ENCODE measurements at regions not wholly inside any gene's neighbourhood (a gene's known extent, or its start where the extent isn't known, plus 50 kb on each side); places are given as distances from the start of the nearest gene placed in this dataset.

DNA sequence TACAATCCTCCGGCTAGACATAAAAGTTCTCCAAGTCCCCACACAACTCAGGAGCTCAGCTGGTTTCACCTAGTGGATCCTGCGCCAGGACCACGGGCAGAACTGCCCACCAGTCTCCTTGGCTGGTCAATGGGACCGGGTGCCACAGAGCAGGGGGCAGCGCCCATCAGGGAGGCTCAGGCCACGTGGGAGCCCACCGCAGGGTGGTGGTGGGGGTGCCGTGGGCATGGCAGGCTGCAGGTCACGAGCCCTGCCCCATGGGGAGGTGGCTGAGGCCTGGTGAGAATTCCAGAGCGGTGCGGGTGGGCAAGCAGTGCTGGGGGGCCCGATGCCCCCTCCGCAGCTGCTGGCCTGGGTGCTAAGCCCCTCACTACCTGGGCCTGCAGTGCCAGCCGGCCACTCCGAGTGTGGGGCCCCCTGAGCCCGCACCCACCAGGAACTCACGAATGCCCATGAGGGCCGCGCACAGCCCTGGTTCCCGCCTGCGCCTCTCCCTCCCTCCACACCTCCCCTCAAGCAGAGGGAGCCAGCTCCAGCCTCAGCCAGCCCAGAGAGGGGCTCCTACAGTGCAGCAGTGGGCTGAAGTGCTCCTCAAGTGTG, 1091.9 kb upstream of the TENM4 start:
- DNase-seq: no peak

DNA sequence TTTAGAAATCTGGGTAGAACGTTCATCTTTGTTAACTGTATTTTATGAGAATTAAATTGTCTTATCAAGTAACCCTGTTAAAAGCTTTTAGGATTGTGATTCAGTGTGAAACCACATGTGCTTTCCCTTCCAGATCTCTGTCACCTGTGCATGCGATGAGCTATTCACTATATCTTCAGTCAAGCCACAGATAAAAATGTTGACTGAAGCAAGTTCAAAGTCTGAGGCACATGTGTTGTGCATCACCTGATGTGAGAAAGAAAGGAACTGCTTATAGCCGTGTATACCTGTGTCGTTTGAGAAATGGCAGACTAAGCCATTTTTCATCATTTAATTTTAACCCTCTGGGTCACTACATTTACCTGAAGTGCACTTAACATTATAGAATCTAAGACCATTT, 1088.9 kb upstream of the TENM4 start:
- no peak for DNase-seq

DNA sequence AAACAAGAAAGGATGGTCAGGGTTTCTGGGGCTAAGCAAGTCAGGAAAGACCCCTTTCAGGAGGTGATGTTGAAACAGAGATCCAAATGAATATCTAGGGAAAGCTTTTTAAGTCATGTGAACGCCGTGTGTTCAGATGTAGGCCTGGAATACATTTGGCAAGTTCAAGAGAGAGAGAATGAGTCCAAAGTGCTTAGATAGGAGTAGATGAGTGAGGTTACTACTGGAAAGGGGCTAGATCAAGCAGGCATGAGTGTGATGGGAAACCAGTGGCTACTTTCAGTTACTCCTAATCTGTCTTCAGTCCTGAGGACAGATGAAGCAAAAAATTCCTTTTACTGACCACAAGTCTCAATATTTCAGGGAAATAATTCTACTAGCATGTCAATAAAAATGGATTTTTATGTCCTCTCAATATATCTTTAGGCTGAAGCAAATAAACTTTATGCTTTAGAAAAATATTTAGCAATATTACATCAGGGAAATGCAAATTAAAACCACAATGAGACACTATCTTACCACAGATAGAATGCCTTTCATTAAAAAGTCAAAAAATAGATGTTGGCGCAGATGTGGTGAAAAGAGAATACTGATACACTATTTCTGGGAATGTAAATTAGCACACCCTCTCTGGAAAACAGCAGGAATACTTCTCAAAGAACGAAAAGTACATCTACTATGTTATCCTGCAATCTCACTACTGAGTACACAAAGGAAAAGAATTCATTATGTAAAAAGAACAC, 1085.0 kb upstream of the TENM4 start:
- no peak for DNase-seq

DNA sequence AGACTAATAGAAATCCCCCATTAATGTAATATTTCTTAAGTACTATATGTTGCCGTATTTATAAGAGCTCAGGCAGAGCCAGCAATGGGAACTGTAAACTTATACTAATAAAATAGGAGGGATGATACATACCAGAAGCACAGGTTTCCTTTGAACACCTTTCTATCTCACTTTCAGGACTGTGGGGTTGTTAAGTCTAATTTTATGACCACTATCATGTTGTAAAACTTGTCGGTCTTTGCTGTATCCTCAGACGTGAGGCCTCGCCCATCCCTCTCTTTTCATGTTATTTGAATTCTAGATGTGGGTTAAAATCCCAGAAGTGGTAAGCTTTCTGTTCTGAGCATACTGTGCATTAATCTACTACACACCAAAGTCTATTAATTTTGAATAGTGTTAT, 1083.5 kb upstream of the TENM4 start:
- no peak for DNase-seq

DNA sequence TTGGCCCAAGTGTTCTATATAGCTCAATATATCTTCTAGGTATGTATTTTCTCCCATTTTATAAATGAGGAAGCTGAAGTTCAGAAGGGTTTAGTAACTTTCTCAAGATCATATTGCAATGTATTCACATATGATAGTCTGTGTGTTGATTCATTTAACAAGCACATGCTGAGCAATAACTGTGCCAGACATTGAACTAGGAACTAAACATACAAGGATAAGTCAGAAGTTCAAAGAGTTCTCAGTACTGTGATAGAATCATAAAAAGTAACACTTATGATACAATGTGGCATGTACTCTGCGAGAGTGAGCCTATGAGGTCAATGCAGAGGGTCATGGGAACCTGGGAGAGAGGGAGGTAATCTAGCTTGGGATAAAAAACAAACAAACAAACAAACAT, 1082.2 kb upstream of the TENM4 start:
- no peak for DNase-seq

DNA sequence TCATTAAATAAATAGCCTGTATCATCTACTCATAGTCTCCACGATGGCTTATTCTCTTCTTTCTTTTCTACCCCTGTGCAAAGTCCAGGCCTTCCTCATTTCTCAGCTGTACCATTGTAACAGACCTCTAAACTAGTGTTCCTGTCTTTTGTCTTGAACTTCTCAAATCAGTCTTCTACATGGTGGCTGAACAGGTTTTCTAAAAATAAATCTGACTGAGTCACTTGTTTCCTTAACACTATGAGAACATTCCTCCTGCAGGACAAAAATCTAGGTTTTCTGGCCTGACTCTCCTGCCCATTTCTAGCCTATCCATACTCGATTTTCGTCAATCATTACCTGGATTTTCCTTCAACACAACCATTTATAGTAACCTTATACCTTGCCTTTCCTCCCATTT, 1080.8 kb upstream of the TENM4 start:
- no peak for DNase-seq

DNA sequence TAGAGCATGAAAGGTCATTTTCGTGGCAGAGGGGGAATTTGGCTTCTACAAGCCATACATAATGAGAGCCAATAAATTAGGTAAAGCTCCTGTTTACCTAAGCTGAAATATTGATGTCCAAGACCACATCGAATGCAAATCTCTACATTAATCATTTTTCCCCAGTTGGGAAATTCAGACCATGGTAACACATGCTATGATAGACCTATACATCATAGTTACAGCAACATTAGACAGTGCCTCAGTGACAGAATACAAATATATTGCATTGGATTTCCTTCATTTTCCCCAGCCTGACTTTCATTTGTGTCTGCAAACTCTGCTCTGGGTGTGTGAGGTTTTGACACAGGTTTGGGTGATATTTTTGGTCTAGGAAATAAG, 1079.7 kb upstream of the TENM4 start:
- DNase-seq: no peak

DNA sequence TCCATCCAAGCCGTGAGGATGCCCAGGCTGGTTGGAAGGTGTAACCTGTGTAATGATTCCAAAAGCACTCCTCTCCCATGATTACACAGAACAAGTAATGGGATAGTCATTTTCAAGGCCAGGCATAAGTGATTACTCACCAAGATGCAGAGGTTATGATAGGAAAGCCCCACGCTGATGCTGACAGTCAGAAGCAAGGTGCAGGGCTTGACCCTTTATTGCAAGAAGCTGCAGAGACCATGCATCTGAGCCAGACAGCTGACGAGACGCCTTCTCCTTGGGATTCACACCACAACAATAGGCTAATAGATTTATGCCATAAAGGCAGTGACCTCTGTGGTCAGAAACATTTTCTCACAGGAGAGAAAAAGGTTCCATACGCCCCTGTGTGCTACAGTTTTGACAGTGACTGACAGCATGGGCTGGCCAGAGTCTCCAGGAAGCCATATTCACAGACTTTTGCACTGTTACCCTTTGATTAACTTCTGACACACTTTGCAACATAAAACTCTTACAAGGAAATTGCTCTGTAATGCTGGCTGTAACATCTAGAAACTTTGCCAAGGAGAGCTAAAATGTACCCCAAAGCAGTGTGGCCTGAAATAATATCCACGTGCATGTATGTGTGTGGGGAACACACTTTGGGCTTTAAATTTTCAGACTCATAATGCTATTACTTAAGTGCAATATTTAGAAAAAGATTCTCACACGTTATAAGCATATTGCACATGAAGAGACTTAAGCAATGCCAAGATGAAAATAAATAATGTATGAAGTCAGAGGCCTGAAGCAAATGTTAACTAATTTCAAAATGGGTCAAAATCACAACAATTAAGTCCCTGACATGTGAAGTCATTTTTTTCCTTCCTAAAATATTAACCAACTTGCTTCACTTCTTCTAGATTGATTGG, 1079.0 kb upstream of the TENM4 start:
- no peak for DNase-seq

DNA sequence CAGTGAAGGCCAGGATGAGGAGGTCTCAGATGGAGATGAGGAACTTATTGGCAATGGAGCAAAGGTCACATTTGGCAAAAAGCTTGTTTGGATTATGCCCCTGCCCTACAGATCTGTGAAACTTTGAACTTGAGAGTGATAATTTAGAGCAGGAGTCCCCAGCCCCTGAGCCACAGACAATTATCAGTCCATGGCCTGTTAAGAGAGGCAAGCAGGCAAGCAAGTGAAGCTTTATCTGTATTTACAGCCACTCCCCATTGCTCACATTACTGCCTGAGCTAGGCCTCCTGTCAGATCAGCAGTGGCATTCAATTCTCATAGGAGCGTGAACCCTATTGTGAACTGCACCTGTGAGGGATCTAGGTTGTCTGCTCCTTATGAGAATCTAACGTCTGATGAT, 1076.9 kb upstream of the TENM4 start:
- DNase-seq: no peak

DNA sequence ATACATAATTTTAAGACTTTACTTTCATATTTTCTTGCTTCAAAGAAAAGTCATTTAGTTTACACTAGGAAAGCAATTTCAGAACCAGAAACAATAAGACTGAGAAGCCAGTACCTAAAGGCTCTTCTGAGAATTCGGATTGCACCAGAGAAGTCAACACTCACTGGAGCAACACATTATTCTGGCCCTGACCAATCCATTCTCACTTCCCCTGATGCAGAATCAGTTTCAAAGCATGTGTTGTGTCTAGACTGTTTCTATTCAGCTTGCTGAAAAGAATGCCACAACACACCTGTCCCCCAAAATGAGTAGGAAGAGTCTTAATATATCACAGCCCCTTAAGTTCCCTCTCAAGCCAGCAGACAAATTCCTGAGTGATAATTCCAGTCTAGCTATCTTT, 1074.3 kb upstream of the TENM4 start:
- no peak for DNase-seq

DNA sequence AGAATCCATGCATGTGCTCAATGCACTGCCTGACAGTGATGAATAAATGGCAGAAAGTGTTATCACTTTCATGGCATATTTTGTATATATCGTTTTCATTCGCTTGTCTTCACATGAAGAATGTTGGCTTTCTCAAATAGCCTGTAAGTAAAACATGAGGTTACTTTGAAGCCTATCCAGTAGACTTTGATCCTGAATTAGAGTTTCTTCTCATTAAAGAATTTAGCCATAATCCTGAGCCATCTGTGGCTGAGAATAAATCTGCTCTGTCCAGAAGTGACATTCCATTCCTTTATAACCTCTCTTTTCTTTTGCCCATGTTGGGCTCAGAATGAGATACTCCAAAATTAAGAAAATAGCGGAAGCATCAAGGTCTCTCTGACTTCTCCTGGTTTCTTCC, 1071.7 kb upstream of the TENM4 start:
- DNase-seq: no peak

DNA sequence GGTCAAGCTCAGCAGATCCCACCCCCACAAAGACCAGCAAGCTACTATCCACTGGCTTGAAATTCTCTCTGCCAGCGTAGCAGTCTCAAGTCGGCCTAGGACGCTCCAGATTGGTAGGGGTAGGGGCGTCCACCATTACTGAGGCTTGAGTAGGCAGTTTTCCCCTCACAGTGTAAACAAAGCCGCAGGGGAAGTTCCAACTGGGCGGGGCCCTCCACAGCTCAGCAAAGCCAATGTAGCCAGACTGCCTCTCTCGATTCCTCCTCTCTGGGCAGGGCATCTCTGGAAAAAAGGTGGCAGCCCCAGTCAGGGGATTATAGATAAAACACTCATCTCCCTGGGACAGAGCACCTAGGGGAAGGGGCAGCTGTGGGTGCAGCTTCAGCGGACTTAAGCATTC, 1064.9 kb upstream of the TENM4 start:
- DNase-seq: no peak

DNA sequence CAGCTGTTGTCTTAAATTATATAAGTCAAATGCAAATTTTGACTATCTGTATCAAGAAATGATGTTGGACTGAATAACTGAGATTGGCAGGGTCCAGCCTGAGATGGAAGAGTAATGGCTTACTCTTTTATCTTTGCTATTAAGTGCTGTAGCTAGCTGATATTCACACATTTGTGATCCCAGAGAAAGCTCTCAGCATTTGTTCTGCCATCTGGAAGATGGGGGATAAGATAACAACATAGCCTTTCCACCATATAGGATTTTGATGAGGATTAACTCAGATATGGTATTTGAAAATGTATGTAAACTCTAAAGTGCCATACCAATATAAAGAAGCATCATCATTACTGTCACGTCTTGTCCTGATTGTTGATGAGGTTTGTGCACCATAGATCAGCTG, 1063.2 kb upstream of the TENM4 start:
- no peak for DNase-seq

DNA sequence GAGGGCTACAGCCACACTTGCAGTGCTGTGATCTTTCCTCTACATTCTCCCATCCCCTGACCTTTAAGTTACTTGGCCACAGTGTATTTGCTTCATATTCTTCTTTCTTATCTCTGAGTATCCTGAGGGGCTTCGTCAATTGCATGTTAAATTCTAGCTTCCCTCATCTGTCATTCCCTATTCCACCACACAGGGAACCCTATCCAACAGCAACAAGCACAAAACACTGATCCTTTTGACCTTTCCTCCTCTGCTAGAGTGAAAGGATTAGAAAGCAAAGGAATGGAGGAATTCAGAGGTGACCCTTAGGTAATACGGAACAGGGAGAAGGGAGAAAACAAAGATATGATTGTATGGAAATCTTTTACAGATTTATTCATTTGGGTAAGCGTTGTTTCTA, 1061.7 kb upstream of the TENM4 start:
- DNase-seq: no peak

DNA sequence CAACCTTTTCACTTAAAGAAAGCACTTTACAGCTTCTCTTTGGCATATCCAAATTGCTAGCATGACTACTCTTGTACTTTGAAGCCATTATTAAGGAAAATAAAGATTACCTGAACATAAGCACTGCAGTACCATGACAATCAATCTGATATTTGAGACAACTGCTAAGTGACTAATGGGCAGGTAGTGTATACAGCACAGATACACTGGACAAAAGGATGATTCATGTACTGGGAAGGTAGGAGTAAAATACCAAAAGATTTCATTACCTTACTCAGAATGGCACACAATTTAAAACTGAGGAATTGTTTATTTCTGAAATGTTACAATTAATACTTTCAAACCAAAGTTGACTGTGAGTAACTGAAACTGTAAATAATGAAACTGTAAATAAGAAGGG, 1054.3 kb upstream of the TENM4 start:
- DNase-seq: no peak

DNA sequence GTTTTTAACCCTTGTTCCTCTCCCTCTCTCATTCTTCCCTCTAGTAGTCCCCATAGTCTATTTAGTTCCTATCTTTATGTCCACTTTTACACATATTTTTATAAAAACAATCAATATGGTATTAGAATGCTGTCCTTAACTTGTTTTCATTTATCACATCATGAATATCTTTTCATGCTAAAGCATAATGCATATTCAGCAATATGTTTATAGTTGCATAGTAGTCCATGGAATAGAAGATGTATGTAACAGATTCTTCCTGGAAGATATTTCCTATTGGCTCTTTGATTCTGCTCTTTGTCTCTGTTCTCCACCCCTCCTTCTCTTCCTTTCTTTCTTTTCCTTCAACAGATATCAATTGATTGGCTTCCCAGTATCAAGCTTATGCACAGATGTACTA, 1047.1 kb upstream of the TENM4 start:
- no peak for DNase-seq

DNA sequence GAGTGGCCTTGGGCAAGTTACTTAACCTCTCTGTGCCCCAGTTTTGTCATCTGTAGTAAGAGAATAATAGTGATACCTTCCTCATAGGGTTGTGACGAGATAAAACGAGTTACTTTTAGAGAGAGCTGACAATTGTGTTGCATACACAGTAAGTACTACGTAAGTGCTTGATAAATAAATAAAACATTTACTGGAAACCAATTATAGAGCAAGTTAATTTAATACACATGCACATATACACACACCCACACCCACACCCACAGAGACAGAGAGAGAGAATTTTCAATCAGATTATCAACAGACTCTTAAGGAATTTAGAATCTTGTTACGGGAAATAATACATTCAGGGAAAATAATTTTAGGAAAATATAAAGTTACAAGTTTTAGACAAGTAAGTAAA, 1045.8 kb upstream of the TENM4 start:
- DNase-seq: no peak

DNA sequence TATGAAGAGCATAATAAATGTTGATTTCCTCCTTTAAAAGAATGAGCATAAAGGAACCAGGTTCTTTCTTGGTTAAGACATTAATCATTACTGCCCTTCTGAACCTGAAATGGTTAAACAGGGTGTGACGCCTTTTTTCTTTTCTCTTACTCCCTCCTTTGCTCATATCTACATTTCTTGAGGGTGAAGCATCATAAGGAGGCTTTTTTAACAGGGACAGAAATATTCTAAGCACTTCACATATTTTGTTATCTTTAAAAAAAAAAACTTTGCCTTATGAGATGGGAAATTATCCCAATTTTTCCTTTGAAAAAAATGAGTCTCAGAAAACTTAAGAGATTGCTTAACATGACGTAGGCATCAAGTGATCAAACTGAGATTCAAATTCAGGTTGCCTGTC, 1036.3 kb upstream of the TENM4 start:
- no peak for DNase-seq

DNA sequence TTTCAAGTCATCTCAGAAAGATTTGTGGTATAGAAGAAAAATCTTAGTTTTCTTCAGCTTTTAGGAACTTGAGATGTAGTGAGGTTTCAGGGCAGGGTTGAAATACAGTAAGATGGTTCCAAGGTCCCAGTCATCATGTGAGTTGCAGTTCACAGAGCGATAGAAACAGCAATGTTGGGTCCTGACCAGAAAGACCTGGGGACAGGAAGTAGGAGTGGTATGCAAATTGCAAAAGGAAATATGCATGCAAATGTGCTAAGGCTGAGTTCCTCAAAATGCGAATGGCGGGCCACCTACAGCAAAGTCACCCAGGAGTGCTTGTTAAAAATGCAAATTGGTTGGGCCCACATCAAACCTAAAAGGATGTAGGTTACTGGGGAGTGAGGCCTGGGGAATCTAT, 1032.7 kb upstream of the TENM4 start:
- DNase-seq: no peak

DNA sequence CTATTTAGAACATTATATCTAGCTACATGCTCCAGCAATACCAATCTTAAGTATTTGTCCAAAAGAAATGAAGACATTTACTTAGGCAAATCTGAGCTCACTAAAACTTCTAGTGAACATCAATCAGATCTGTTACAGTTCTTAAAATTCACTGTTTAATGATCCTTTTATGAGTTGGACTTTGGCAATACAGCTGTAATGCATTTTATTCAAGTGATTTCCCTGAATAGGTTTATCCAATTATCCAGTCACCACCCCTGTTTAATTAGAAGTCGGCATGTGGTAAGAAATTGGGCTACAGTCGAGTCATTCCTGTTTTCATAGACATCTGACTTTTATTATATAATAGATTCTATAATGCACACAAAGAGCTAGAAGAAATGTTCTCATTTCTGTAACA, 1029.0 kb upstream of the TENM4 start:
- no peak for DNase-seq

DNA sequence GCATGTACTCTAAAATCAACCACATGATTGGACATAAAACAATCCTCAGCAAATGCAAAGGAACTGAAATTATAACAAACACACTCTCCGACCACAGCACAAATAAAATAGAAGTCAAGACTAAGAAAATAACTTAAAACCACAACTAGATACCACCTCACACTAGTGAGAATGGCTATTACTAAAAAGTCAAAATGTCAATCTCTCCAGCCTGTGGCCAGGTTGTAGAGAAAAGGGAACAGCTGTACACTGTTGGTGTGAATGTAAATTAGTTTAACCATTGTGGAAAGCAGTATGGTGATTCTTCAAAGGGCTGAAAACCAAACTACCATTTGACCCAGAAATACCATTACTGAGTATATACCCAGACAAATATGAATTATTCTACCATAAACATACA, 1025.7 kb upstream of the TENM4 start:
- no peak for DNase-seq

DNA sequence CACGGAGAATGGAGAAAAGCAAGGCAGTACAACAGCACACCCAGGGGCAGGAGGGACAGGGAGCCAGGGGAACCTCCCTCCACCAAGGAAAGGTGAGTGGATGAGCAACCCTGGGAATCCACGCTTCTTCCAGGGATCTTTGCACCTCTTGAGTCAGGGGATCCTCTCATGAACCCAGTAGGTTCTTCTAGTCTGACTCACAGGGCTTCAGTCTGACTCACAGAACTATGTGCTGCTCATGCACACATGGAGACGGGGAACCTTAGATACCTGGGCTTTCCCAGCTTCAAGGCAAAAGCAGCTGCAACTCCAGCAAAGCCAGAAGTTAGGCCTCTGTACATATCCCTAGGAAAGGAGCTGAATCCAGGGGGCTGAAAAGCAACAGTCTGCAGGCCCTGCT, 1021.4 kb upstream of the TENM4 start:
- DNase-seq: no peak

DNA sequence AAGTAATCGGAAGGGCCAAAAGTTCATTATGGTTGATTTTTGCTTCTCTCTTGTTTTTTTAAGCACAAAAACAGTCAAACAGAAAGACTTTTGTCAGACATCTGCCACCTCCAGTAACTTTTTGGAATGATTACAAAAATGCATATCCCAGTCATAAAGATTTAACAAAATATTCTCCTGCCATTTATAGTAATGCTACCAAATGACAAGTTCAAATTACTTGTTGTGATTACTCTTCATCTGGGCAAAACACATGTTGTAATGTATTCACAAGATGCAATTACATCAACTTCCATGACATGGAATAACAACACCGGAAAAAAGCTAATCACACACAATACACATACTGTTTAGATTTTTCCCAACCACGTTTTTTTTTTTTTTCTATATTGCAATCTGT, 1017.5 kb upstream of the TENM4 start:
- DNase-seq: no peak

DNA sequence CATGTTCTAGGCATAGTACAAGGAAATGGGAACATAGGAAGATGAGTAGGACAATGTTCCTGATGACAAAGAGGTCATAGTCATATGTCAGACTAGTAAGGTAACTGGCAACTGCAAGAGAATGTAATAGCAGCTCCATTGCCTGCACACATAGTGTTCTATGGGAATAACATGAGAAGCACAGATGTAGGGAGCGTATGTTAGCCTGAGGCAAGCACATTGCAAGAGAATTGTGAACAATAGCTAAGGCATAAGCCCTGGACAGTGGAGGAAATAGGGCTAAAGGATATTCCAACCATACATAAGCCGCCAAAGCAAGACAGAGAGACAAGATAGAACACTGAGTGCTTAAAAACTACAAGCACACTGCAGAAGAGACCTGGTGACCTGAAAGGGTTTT, 1017.0 kb upstream of the TENM4 start:
- no peak for DNase-seq

Data from inflammatory macrophage treated with lipopolysaccharide for 4 hours (primary cell).